Karpas-422 (cell line): ENCODE measurements at regions not wholly inside any gene's neighbourhood (a gene's known extent, or its start where the extent isn't known, plus 50 kb on each side); places are given as distances from the start of the nearest gene placed in this dataset.

ENCODE experiments used
- DNase-seq: peaks from one replicate; pipeline ENCODE4 v3.0.0-alpha.2; 2015
- H2AFZ ChIP-seq: fragments of 200-600 bp; sonication (generic); 2 replicates; pipeline ENCODE4 v1.6.1; 2014; ENCODE audit warnings: antibody characterized with exemption, low read length, mixed read lengths
- H3K27ac ChIP-seq: fragments of 200-600 bp; sonication (generic); 2 replicates; pipeline ENCODE4 v1.5.1; 2014; ENCODE audit warnings: mild to moderate bottlenecking, low read length, moderate library complexity
- H3K27me3 ChIP-seq: fragments of 200-600 bp; sonication (generic); 2 replicates; pipeline ENCODE4 v1.6.1; 2014; ENCODE audit warnings: low read length, mixed read lengths
- H3K36me3 ChIP-seq: fragments of 200-600 bp; sonication (generic); 2 replicates; pipeline ENCODE4 v1.6.1; 2014; ENCODE audit warnings: low read length, mixed read lengths; ENCODE audit not compliant: insufficient read depth
- H3K4me1 ChIP-seq: fragments of 200-600 bp; sonication (generic); 2 replicates; pipeline ENCODE4 v1.6.1; 2014; ENCODE audit warnings: mild to moderate bottlenecking, low read length, mixed read lengths
- H3K4me2 ChIP-seq: fragments of 200-600 bp; sonication (generic); 2 replicates; pipeline ENCODE4 v1.6.1; 2014; ENCODE audit warnings: low read length, low read depth, mild to moderate bottlenecking; ENCODE audit not compliant: poor library complexity, severe bottlenecking
- H3K4me3 ChIP-seq: fragments of 200-600 bp; sonication (generic); 2 replicates; pipeline ENCODE4 v1.5.1; 2014; ENCODE audit warnings: mild to moderate bottlenecking, antibody characterized with exemption, low read length, mixed read lengths
- H3K79me2 ChIP-seq: fragments of 200-600 bp; sonication (generic); 2 replicates; pipeline ENCODE4 v1.6.1; 2014; ENCODE audit warnings: mild to moderate bottlenecking, low read length, mixed read lengths
- H3K9ac ChIP-seq: fragments of 200-600 bp; sonication (generic); 2 replicates; pipeline ENCODE4 v1.6.0; 2014; ENCODE audit warnings: low read length
- H3K9me2 ChIP-seq: fragments of 200-600 bp; sonication (generic), shearing (Covaris generic); replicated peaks from 2 replicates; pipeline ENCODE4 v1.6.0; 2014; ENCODE audit warnings: mild to moderate bottlenecking, low read length, moderate library complexity; ENCODE audit not compliant: insufficient read depth
- H3K9me3 ChIP-seq: fragments of 300-700, 200-600 bp; sonication (generic); 2 replicates; pipeline ENCODE4 v1.6.1; 2014; ENCODE audit warnings: low read length, mixed read lengths
- H4K20me1 ChIP-seq: fragments of 200-600 bp; sonication (generic); 2 replicates; pipeline ENCODE4 v1.6.1; 2014; ENCODE audit warnings: mild to moderate bottlenecking, antibody characterized with exemption, low read length, low read depth; ENCODE audit not compliant: insufficient read depth

DNA sequence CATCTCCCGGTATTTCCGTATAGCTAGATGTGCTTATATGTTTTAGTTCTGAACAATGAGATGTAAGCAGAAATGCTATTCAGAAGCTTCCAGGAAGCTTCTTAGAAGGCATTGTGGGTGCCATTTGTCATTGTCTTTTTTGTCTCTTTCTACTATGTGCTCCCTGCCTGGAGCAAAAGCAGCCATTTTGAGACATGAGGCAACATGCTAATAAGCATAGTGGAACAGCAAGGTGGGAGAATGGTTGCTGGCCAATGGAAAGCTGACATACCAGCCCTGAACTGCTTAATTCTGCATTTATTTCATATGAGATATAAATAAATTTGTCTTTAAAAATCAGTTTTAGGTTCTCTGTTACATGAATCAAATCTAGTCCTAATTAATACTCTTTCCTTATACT lies 299.7 kb downstream of the LMO7 start:
- H2AFZ ChIP-seq: no peak overlapping the region
- no peaks in the 10 kb centered on the region for H3K79me2 ChIP-seq
- no peaks in the 10 kb centered on the region for H4K20me1 ChIP-seq
- no peak overlapping the region for H3K4me3 ChIP-seq
- DNase-seq: no peak
- no peaks in the 10 kb centered on the region for H3K36me3 ChIP-seq
- H3K27ac ChIP-seq: no peak overlapping the region
- no peak overlapping the region for H3K9ac ChIP-seq
- no peaks in the 10 kb centered on the region for H3K9me3 ChIP-seq
- H3K27me3 ChIP-seq: no peaks in the 10 kb centered on the region
- H3K4me2 ChIP-seq: no peak overlapping the region
- H3K9me2 ChIP-seq: no peaks in the 10 kb centered on the region
- no peaks in the 10 kb centered on the region for H3K4me1 ChIP-seq

DNA sequence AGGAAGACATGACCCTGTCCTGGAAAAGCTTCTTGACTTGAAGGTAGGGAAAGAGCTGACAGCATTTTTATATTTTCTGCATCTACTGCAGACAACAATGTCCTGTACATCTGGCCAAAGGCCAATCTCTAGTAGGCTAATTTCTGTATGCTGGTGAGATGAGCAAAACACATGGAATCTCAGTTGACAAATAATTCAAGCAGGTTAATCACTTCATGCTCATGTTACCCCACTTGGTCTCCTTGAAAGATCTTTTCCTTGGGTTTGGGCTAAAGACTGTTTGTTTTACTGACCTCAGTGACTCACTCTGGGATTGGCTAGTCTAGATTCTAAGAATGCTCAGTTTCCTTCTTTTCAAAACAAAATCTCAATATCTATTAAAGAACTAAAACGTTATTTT lies 298.8 kb downstream of the LMO7 start:
- no peaks in the 10 kb centered on the region for H3K9me3 ChIP-seq
- no peaks in the 10 kb centered on the region for H3K79me2 ChIP-seq
- H2AFZ ChIP-seq: no peak overlapping the region
- H3K27ac ChIP-seq: no peak overlapping the region
- no peak for DNase-seq
- no peaks in the 10 kb centered on the region for H3K36me3 ChIP-seq
- no peak overlapping the region for H3K4me3 ChIP-seq
- H3K9me2 ChIP-seq: no peaks in the 10 kb centered on the region
- no peak overlapping the region for H3K9ac ChIP-seq
- no peak overlapping the region for H3K4me2 ChIP-seq
- no peaks in the 10 kb centered on the region for H3K4me1 ChIP-seq
- H3K27me3 ChIP-seq: no peaks in the 10 kb centered on the region
- H4K20me1 ChIP-seq: no peaks in the 10 kb centered on the region

DNA sequence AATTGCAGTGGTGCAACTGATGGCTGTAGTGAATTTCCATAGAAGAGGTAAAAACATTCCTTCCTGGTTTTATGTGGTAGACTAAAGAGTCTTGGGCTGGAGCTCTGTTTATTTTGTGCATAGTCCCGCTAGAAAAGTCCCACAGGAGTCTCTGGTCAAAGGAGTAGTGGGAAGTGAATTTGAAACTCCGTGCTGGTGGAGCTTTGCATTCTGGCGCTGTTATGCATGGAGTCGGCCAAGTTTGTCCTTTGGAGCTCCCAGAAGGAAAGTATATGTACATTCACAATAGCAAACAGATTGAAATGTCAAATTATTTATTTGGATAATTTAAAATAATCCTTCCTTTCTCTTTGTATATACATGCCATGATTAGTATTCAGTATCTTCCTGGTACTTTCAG lies 296.5 kb downstream of the LMO7 start:
- Histone ChIP-seq H3K4me3 (no peak overlapping the region), H4K20me1 (no peaks in the 10 kb centered on the region), H3K4me1 (no peaks in the 10 kb centered on the region), H3K79me2 (no peaks in the 10 kb centered on the region), H2AFZ (no peak overlapping the region), H3K9me3 (no peaks in the 10 kb centered on the region), H3K27ac (no peak overlapping the region), H3K27me3 (no peaks in the 10 kb centered on the region), H3K36me3 (no peaks in the 10 kb centered on the region), H3K4me2 (no peak overlapping the region), H3K9me2 (no peaks in the 10 kb centered on the region), H3K9ac (no peak overlapping the region)
- DNase-seq: no peak

DNA sequence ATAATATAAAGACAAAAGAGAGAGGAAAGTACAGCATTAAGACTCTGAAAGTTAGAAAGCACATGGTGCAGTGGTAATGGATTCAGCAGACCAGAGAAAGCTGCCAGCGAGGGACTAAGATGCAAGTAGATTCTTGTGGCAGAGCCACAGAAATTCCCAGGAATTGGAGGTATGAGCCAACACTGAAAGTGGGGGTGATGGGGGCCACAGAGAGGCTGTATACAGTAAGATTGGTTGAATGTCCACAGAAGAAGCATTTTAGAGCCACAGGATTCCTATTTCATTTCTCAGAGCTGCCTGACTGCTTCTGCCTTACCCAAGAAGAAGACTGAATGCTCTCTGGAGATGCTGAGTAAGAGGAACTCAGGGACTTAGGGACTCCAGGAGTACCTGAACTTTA lies 295.0 kb downstream of the LMO7 start:
- no peak for DNase-seq
- H3K27me3 ChIP-seq: no peaks in the 10 kb centered on the region
- no peaks in the 10 kb centered on the region for H3K9me3 ChIP-seq
- H2AFZ ChIP-seq: no peak overlapping the region
- H3K27ac ChIP-seq: no peak overlapping the region
- no peaks in the 10 kb centered on the region for H3K79me2 ChIP-seq
- H3K4me3 ChIP-seq: no peak overlapping the region
- H3K36me3 ChIP-seq: no peaks in the 10 kb centered on the region
- no peaks in the 10 kb centered on the region for H3K9me2 ChIP-seq
- no peaks in the 10 kb centered on the region for H4K20me1 ChIP-seq
- no peaks in the 10 kb centered on the region for H3K4me1 ChIP-seq
- no peak overlapping the region for H3K4me2 ChIP-seq
- no peak overlapping the region for H3K9ac ChIP-seq

- Histone ChIP-seq H3K27me3 (no peaks in the 10 kb centered on the region), H3K9me2 (no peaks in the 10 kb centered on the region), H4K20me1 (no peaks in the 10 kb centered on the region), H3K27ac (no peak overlapping the region), H2AFZ (no peak overlapping the region), H3K4me3 (no peak overlapping the region), H3K4me2 (no peak overlapping the region), H3K4me1 (no peaks in the 10 kb centered on the region), H3K9ac (no peak overlapping the region), H3K9me3 (no peaks in the 10 kb centered on the region), H3K79me2 (no peaks in the 10 kb centered on the region), H3K36me3 (no peaks in the 10 kb centered on the region)
- no peak for DNase-seq
Measured at GRCh38 chr13:75929076-75929475, 292.9 kb downstream of the LMO7 start.

GRCh38 chr13:75927183-75927669 lies 291.1 kb downstream of the LMO7 start:
- Histone ChIP-seq H2AFZ (no peak overlapping the region), H3K4me1 (no peaks in the 10 kb centered on the region)

DNA sequence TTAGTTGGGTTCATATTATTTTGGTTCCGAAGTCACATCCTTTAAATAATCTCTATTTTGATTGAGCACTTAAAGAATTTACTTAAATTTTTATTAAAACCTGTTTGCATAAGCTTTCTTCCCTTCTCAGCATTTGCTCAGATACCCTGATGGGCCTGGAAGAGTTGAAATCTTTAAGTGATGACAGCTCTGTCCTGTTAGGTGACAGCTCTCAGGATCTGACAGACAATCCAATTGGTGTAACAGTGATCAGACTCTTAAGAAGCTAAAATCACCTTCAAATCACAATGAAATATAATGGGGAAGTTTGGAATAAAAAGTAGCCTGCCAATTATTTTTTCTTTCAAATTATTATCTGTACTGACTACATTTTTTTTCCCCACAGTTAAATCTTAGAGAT lies 284.4 kb downstream of the LMO7 start:
- Histone ChIP-seq H3K4me3 (no peak overlapping the region), H3K4me2 (no peak overlapping the region), H4K20me1 (no peaks in the 10 kb centered on the region), H3K36me3 (no peaks in the 10 kb centered on the region), H3K9me2 (no peaks in the 10 kb centered on the region), H3K27ac (no peak overlapping the region), H2AFZ (no peak overlapping the region), H3K79me2 (no peaks in the 10 kb centered on the region), H3K9me3 (no peaks in the 10 kb centered on the region), H3K27me3 (no peaks in the 10 kb centered on the region), H3K4me1 (no peaks in the 10 kb centered on the region), H3K9ac (no peak overlapping the region)
- DNase-seq: no peak

More at GRCh38 chr13:75927183-75927669, 291.1 kb downstream of the LMO7 start:
- Histone ChIP-seq H3K79me2 (no peaks in the 10 kb centered on the region), H4K20me1 (no peaks in the 10 kb centered on the region), H3K4me3 (no peak overlapping the region), H3K9ac (no peak overlapping the region), H3K27ac (no peak overlapping the region), H3K27me3 (no peaks in the 10 kb centered on the region), H3K9me3 (no peaks in the 10 kb centered on the region), H3K36me3 (no peaks in the 10 kb centered on the region), H3K9me2 (no peaks in the 10 kb centered on the region), H3K4me2 (no peak overlapping the region)
- no peak for DNase-seq

GRCh38 chr13:75919660-75920199 lies 283.6 kb downstream of the LMO7 start:
- no peaks in the 10 kb centered on the region for H4K20me1 ChIP-seq
- no peaks in the 10 kb centered on the region for H3K36me3 ChIP-seq
- no peak for DNase-seq
- H2AFZ ChIP-seq: no peak overlapping the region
- H3K4me1 ChIP-seq: no peaks in the 10 kb centered on the region
- H3K27me3 ChIP-seq: no peaks in the 10 kb centered on the region
- H3K79me2 ChIP-seq: no peaks in the 10 kb centered on the region
- no peak overlapping the region for H3K9ac ChIP-seq
- no peaks in the 10 kb centered on the region for H3K9me2 ChIP-seq
- no peak overlapping the region for H3K4me2 ChIP-seq
- H3K9me3 ChIP-seq: no peaks in the 10 kb centered on the region
- no peak overlapping the region for H3K4me3 ChIP-seq
- no peak overlapping the region for H3K27ac ChIP-seq

DNA sequence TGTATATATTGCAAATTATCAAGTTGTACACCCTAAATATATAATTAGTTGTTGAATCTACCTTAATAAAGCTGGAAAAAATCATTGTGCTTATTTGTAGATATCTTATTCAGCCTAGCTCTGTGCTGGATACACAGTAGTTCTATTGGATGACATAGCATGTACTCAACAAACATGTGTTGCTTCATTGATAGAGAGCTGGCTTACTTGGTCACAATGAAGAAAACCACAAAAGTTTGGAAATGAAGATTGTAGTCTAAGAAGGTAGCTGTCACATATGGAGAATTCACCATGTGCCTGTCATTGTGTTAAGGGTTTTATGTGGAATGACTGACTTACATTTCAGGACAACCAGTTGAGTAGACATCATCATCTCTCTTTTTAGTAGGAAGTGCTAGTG lies 278.9 kb downstream of the LMO7 start:
- H4K20me1 ChIP-seq: no peaks in the 10 kb centered on the region
- H3K9me2 ChIP-seq: no peaks in the 10 kb centered on the region
- H3K27ac ChIP-seq: no peak overlapping the region
- no peak overlapping the region for H3K9ac ChIP-seq
- no peaks in the 10 kb centered on the region for H3K27me3 ChIP-seq
- H2AFZ ChIP-seq: no peak overlapping the region
- no peak overlapping the region for H3K4me3 ChIP-seq
- H3K9me3 ChIP-seq: no peaks in the 10 kb centered on the region
- no peak overlapping the region for H3K4me2 ChIP-seq
- no peak for DNase-seq
- H3K79me2 ChIP-seq: no peaks in the 10 kb centered on the region
- no peaks in the 10 kb centered on the region for H3K36me3 ChIP-seq
- peaks cover 7% of the 10 kb centered on the region for H3K4me1 ChIP-seq
